Tibial artery (tissue), 4 donors: ENCODE measurements at regions not wholly inside any gene's neighbourhood (a gene's known extent, or its start where the extent isn't known, plus 50 kb on each side); places are given as distances from the start of the nearest gene placed in this dataset.

Experiments used
- DNase-seq, 2 donors: peaks; one replicate each; pipeline ENCODE4 v3.0.0-alpha.2; 2019
- H3K27ac ChIP-seq, 2 donors: fragments of 200-600 bp; sonication (generic) in 1 of 2; 1 replicate in 1 of 2; 2 replicates in 1 of 2; pipeline ENCODE4 v1.5.1; 2018 to 2019; ENCODE audit warnings: mild to moderate bottlenecking in 1 of 2
- H3K27me3 ChIP-seq, 2 donors: fragments of 200-600 bp; sonication (generic) in 1 of 2; one replicate each; pipeline versions ENCODE4 v1.5.1 to v1.6.0; 2016 to 2019
- H3K36me3 ChIP-seq, 3 donors: fragments of 200-600 bp; sonication (generic) in 2 of 3; one replicate each; pipeline ENCODE4 v1.5.1; 2016 to 2019; ENCODE audit warnings: mild to moderate bottlenecking in 2 of 3
- H3K4me1 ChIP-seq, 4 donors: fragments of 200-600 bp; sonication (generic) in 2 of 4; 1 replicate in 3 of 4; 2 replicates in 1 of 4; pipeline ENCODE4 v1.5.1; 2016 to 2019
- H3K4me3 ChIP-seq, 2 donors: fragments of 200-600 bp; sonication (generic) in 1 of 2; 1 replicate in 1 of 2; 2 replicates in 1 of 2; pipeline ENCODE4 v1.5.1; 2018 to 2019; ENCODE audit warnings: mild to moderate bottlenecking in 2 of 2
- H3K9me3 ChIP-seq, 3 donors: fragments of 200-600 bp; sonication (generic) in 1 of 3; one replicate each; pipeline ENCODE4 v1.5.1; 2016 to 2019
- CTCF ChIP-seq, 2 experiments: fragments of 200-600 bp in 1 of 2; fragments of 450-650 bp in 1 of 2; IDR thresholded peaks; one replicate each; pipeline ENCODE4 v1.5.1; 2017 to 2019; ENCODE audit warnings: antibody characterized with exemption in 2 of 2, mild to moderate bottlenecking in 1 of 2, moderate library complexity in 1 of 2
- intact Hi-C: fragments of 100-400 bp; cut with DNase I; formaldehyde crosslinking; loops from one replicate; pipeline ENCODE4 v1.15.0; 2023; ENCODE audit warnings: low total_unique reads

GRCh38 chr18:1480309-1480708 is 575.6 kb downstream of the ADCYAP1 start:
- H3K27ac ChIP-seq, result no peak overlapping the region
- DNase-seq, result no peak
- intact Hi-C loops, result no loop called here

GRCh38 chr18:1481577-1481976 is 576.9 kb downstream of the ADCYAP1 start:
- Histone ChIP-seq H3K36me3 (no peaks in the 10 kb centered on the region), H3K4me3 (no peak overlapping the region), H3K9me3 (no peaks in the 10 kb centered on the region), H3K4me1 (no peaks in the 10 kb centered on the region), H3K27me3 (no peaks in the 10 kb centered on the region), H3K27ac (no peak overlapping the region)
- no peak for DNase-seq
- intact Hi-C loops, result no loop called here
- TF ChIP-seq CTCF (IDR thresholded peaks at IDR 0.05), result no peak

More at GRCh38 chr18:1480309-1480708, 575.6 kb downstream of the ADCYAP1 start:
- no peaks in the 10 kb centered on the region for H3K36me3 ChIP-seq
- TF ChIP-seq CTCF (IDR thresholded peaks at IDR 0.05), result no peak
- H3K4me1 ChIP-seq, result no peaks in the 10 kb centered on the region
- H3K4me3 ChIP-seq, result no peak overlapping the region
- no peaks in the 10 kb centered on the region for H3K9me3 ChIP-seq
- H3K27me3 ChIP-seq, result no peaks in the 10 kb centered on the region

DNA sequence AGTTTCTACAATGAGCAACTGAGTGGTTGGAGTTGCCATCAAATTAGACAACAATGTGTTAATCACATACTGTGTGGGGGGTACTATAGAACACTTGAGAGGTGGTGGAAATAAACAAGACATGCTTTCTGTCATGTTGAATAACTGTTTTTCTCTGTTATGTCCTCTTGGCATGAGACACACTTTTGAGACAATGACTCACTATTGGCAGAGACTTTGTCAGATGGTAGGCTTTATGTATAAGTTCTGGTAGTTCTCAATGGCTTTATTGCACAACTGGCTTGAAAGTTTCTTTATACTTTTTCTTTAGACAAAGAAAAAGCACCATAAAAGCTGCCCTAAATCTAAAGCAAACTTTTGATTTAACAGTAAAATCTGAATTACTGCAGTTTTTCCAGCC is 578.7 kb downstream of the ADCYAP1 start:
- no peaks in the 10 kb centered on the region for H3K9me3 ChIP-seq
- intact Hi-C loops, result no loop called here
- H3K27me3 ChIP-seq, result no peaks in the 10 kb centered on the region
- no peak for DNase-seq
- H3K4me1 ChIP-seq, result no peaks in the 10 kb centered on the region
- H3K4me3 ChIP-seq, result no peak overlapping the region
- H3K27ac ChIP-seq, result no peak overlapping the region
- no peaks in the 10 kb centered on the region for H3K36me3 ChIP-seq
- TF ChIP-seq CTCF (IDR thresholded peaks at IDR 0.05), result no peak

- no peak overlapping the region for H3K4me3 ChIP-seq
- no peaks in the 10 kb centered on the region for H3K9me3 ChIP-seq
- no peak overlapping the region for H3K27ac ChIP-seq
- H3K36me3 ChIP-seq, result no peaks in the 10 kb centered on the region
- intact Hi-C loops, result no loop called here
- DNase-seq, result no peak
- TF ChIP-seq CTCF (IDR thresholded peaks at IDR 0.05), result no peak
- H3K4me1 ChIP-seq, result no peaks in the 10 kb centered on the region
- H3K27me3 ChIP-seq, result no peaks in the 10 kb centered on the region
These were observed 582.8 kb downstream of the ADCYAP1 start for GRCh38 chr18:1487457-1487856.

DNA sequence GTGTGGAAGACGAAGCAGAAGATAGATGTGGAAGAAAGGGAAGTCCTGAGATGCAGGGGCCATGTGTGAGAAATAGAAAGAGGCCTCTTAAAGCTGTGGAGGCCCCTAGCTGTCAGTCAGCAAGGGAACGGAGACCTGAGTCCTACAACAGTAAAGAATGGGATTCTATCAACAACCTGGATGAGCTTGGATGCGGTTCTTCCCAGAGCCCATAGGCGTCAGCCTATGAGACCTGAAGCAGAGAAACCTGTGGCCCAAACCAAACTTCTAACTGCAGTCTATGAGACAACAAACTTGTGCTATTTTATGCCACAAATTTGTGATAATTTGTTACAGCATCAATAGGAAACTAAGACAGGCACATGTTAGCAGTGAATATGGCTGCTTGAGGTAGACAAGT is 583.7 kb downstream of the ADCYAP1 start:
- H3K27me3 ChIP-seq, result no peaks in the 10 kb centered on the region
- no peak for TF ChIP-seq CTCF (IDR thresholded peaks at IDR 0.05)
- no peak overlapping the region for H3K4me3 ChIP-seq
- no peaks in the 10 kb centered on the region for H3K36me3 ChIP-seq
- no peaks in the 10 kb centered on the region for H3K9me3 ChIP-seq
- no peaks in the 10 kb centered on the region for H3K4me1 ChIP-seq
- no peak for DNase-seq
- no peak overlapping the region for H3K27ac ChIP-seq
- intact Hi-C loops, result no loop called here

- Histone ChIP-seq H3K9me3 (no peaks in the 10 kb centered on the region), H3K27ac (no peak overlapping the region), H3K27me3 (no peaks in the 10 kb centered on the region), H3K36me3 (no peaks in the 10 kb centered on the region), H3K4me1 (no peaks in the 10 kb centered on the region), H3K4me3 (no peak overlapping the region)
- intact Hi-C loops, result no loop called here
- no peak for TF ChIP-seq CTCF (IDR thresholded peaks at IDR 0.05)
- DNase-seq, result no peak
These were observed 584.3 kb downstream of the ADCYAP1 start for GRCh38 chr18:1488957-1489356.
